IMR-90 (cell line): ENCODE measurements at regions not wholly inside any gene's neighbourhood (a gene's known extent, or its start where the extent isn't known, plus 50 kb on each side); places are given as distances from the start of the nearest gene placed in this dataset.

ENCODE experiments used
- ATAC-seq: fragments of 200-7000 bp; cut with Tn5 transposase; 2 replicates; pipeline ENCODE4 v1.9.1; 2020; ENCODE audit warnings: low read depth, mild to moderate bottlenecking, moderate library complexity
- BruUV-seq: library from RNA; stranded (reverse); fragments of 400-500 nt; replicated peaks from 2 replicates; lab custom pipeline; 2021; lab: Mats Ljungman, UMichigan
- CTCF ChIA-PET: fragments of 300-600 bp; formaldehyde crosslinking; extraction: SDS; loops from one replicate; lab custom pipeline; 2021; ENCODE audit warnings: antibody characterized with exemption; lab: Yijun Ruan, JAX
- POLR2A ChIA-PET: fragments of 300-600 bp; sonication (Branson Sonifier 250); formaldehyde crosslinking; loops from one replicate; lab custom pipeline; 2022; ENCODE audit warnings: antibody characterized with exemption; ENCODE audit not compliant: unreplicated experiment; lab: Charles Lee
- DNase-seq: peaks from one replicate; pipeline ENCODE4 v3.0.0; 2013
- H2AFZ ChIP-seq: replicated peaks from 2 replicates; pipeline ENCODE3; 2013; ENCODE audit warnings: low read length, mild to moderate bottlenecking; ENCODE audit not compliant: poor library complexity
- H2AK5ac ChIP-seq: 2 replicates; pipeline ENCODE4 v1.6.1; 2013; ENCODE audit warnings: low read depth, low read length, inconsistent platforms
- H2AK9ac ChIP-seq: replicated peaks from 2 replicates; pipeline ENCODE3; 2013; ENCODE audit warnings: mild to moderate bottlenecking, low read depth, low read length, moderate library complexity; ENCODE audit not compliant: poor library complexity
- H2BK120ac ChIP-seq: 2 replicates; pipeline ENCODE4 v1.6.1; 2013; ENCODE audit warnings: low read depth, low read length, inconsistent platforms
- H2BK15ac ChIP-seq: 3 replicates; pipeline ENCODE4 v1.6.1; 2013; ENCODE audit warnings: low read depth, low read length, inconsistent platforms
- H2BK20ac ChIP-seq: 2 replicates; pipeline ENCODE4 v1.6.1; 2013; ENCODE audit warnings: low read depth, mild to moderate bottlenecking, inconsistent platforms, low read length, moderate library complexity
- H2BK5ac ChIP-seq: 2 replicates; pipeline ENCODE4 v1.6.1; 2013; ENCODE audit warnings: mild to moderate bottlenecking, low read depth, low read length, inconsistent platforms; ENCODE audit not compliant: poor library complexity, severe bottlenecking
- H3K14ac ChIP-seq: replicated peaks from 2 replicates; pipeline ENCODE4 v1.6.1; 2013; ENCODE audit warnings: low read depth, low read length, inconsistent platforms
- H3K18ac ChIP-seq: 2 replicates; pipeline ENCODE4 v1.6.1; 2013; ENCODE audit warnings: low read depth, low read length, control low read depth
- H3K23ac ChIP-seq: 2 replicates; pipeline ENCODE4 v1.6.1; 2013; ENCODE audit warnings: low read depth, low read length, inconsistent platforms
- H3K27ac ChIP-seq: 2 replicates; pipeline ENCODE4 v1.5.1; 2013; ENCODE audit warnings: mild to moderate bottlenecking, control low read depth, low read length; ENCODE audit not compliant: insufficient read depth
- H3K27me3 ChIP-seq: 2 replicates; pipeline ENCODE4 v1.6.1; 2013; ENCODE audit warnings: low read length; ENCODE audit not compliant: control insufficient read depth, insufficient read depth
- H3K36me3 ChIP-seq: 2 replicates; pipeline ENCODE4 v1.6.1; 2013; ENCODE audit warnings: low read length, mixed read lengths; ENCODE audit not compliant: control insufficient read depth, insufficient read depth
- H3K4ac ChIP-seq: 2 replicates; pipeline ENCODE4 v1.6.1; 2013; ENCODE audit warnings: low read depth, low read length, inconsistent platforms
- H3K4me1 ChIP-seq: 2 replicates; pipeline ENCODE4 v1.6.1; 2013; ENCODE audit warnings: low read length, mixed read lengths; ENCODE audit not compliant: control insufficient read depth, insufficient read depth
- H3K4me2 ChIP-seq: 2 replicates; pipeline ENCODE4 v1.6.1; 2013; ENCODE audit warnings: low read depth, mild to moderate bottlenecking, control low read depth, low read length, moderate library complexity
- H3K4me3 ChIP-seq: 2 replicates; pipeline ENCODE4 v1.5.1; 2013; ENCODE audit warnings: low read depth, mild to moderate bottlenecking, control low read depth, low read length, moderate library complexity; ENCODE audit not compliant: insufficient read depth
- H3K56ac ChIP-seq: 2 replicates; pipeline ENCODE4 v1.6.1; 2013; ENCODE audit warnings: low read length, inconsistent platforms; ENCODE audit not compliant: insufficient read depth; ENCODE audit errors: extremely low read depth
- H3K79me1 ChIP-seq, 2 experiments: 2 replicates each; pipeline ENCODE4 v1.6.1; 2013; ENCODE audit warnings: low read length in 2 of 2, inconsistent platforms in 1 of 2, low read depth in 1 of 2
- H3K9ac ChIP-seq: 2 replicates; pipeline ENCODE4 v1.6.1; 2013; ENCODE audit warnings: low read depth, low read length, control low read depth
- H3K9me1 ChIP-seq: 2 replicates; pipeline ENCODE4 v1.6.1; 2013; ENCODE audit warnings: low read length, inconsistent platforms; ENCODE audit not compliant: insufficient read depth
- H3K9me3 ChIP-seq: 2 replicates; pipeline ENCODE4 v1.6.1; 2013; ENCODE audit warnings: low read length; ENCODE audit not compliant: control insufficient read depth, insufficient read depth
- H4K20me1 ChIP-seq: 2 replicates; pipeline ENCODE4 v1.6.1; 2013; ENCODE audit warnings: low read length, inconsistent platforms; ENCODE audit not compliant: insufficient read depth
- H4K5ac ChIP-seq: 2 replicates; pipeline ENCODE4 v1.6.1; 2013; ENCODE audit warnings: mild to moderate bottlenecking, low read depth, low read length, control low read depth
- H4K8ac ChIP-seq, 2 experiments: 2 replicates each; pipeline ENCODE4 v1.6.1; 2013; ENCODE audit warnings: low read depth in 2 of 2, low read length in 2 of 2, control low read depth in 1 of 2, inconsistent platforms in 1 of 2
- H4K91ac ChIP-seq: 2 replicates; pipeline ENCODE4 v1.6.1; 2013; ENCODE audit warnings: low read depth, low read length, inconsistent platforms; ENCODE audit not compliant: insufficient read depth
- CEBPB ChIP-seq: IDR thresholded peaks from 2 replicates; pipeline ENCODE4 v1.6.1; 2012; ENCODE audit warnings: low read depth, low read length, improper control_type of control experiment
- MAFK ChIP-seq: IDR thresholded peaks from 2 replicates; pipeline ENCODE4 v1.6.1; 2012; ENCODE audit warnings: low read depth, low read length, improper control_type of control experiment
- dilution Hi-C: fragments of 300-500 bp; cut with HindIII; formaldehyde crosslinking; loops from one replicate; pipeline ENCODE4 v1.14.3; 2018; ENCODE audit warnings: low sequenced_read_pairs; ENCODE audit not compliant: unreplicated experiment
- in situ Hi-C: fragments of 300-500 bp; cut with MboI; formaldehyde crosslinking; loops from 3 replicates; pipeline ENCODE4 v1.14.3; 2019; ENCODE audit warnings: low sequenced_read_pairs, inconsistent platforms, mixed read lengths
- intact Hi-C: fragments of 100-400 bp; cut with micrococcal nuclease; formaldehyde crosslinking; loops from 2 replicates; pipeline ENCODE4 v1.10.0; 2022

- dilution Hi-C loops, result no loop called here
- H3K9ac ChIP-seq, result no peak overlapping the region
Measured at GRCh38 chr2:176412136-176412535, 142.9 kb downstream of the MTX2 start.

More at GRCh38 chr2:176412136-176412535, 142.9 kb downstream of the MTX2 start:
- Histone ChIP-seq H2BK15ac (no peak overlapping the region), H2AK9ac (no peak overlapping the region), H3K14ac (no peak overlapping the region), H2BK5ac (no peak overlapping the region), H2BK20ac (no peak overlapping the region), H3K4me1 (no peaks in the 10 kb centered on the region), H3K56ac (no peak overlapping the region), H3K27me3 (no peaks in the 10 kb centered on the region), H2AFZ (no peak overlapping the region), H4K8ac (no peak overlapping the region), H3K23ac (no peak overlapping the region), H3K27ac (no peak overlapping the region), H3K9me1 (no peaks in the 10 kb centered on the region), H3K36me3 (no peaks in the 10 kb centered on the region), H2BK120ac (no peak overlapping the region), H3K9me3 (no peaks in the 10 kb centered on the region), H3K4me2 (no peak overlapping the region), H3K18ac (no peak overlapping the region), H3K4ac (no peak overlapping the region), H4K91ac (no peak overlapping the region), H3K4me3 (no peak overlapping the region), H4K5ac (no peak overlapping the region), H2AK5ac (no peak overlapping the region), H3K79me1 (no peaks in the 10 kb centered on the region), H4K20me1 (no peaks in the 10 kb centered on the region)
- no TSS peak for BruUV-seq
- no peak for DNase-seq
- POLR2A ChIA-PET, result no interaction called here
- intact Hi-C loops, result no loop called here
- CTCF ChIA-PET, result interaction anchor here (0.6 kb wide), 1 partner anchor 1024 kb away, joined by 3 read pairs; no protein-coding TSS in a partner anchor
- in situ Hi-C loops, result no loop called here
- TF ChIP-seq CEBPB (no peak), MAFK (no peak)
- ATAC-seq, result no peak
